NCI-H82 treated with DMSO at 0.1 percent for 48 hours (cell line): ENCODE measurements at regions not wholly inside any gene's neighbourhood (a gene's known extent, or its start where the extent isn't known, plus 50 kb on each side); places are given as distances from the start of the nearest gene placed in this dataset.

Source experiments
- DNase-seq: peaks from one replicate; lab custom pipeline; 2025; ENCODE audit not compliant: unreplicated experiment; lab: John Stamatoyannopoulos, UW

- DNase-seq = no peak
Measured at GRCh38 chr17:17416400-17417360, 60.1 kb upstream of the MED9 start.

GRCh38 chr17:17417718-17418181, 59.0 kb upstream of the MED9 start:
- no peak for DNase-seq

- no peak for DNase-seq
Measured at GRCh38 chr17:17419166-17419565, 57.6 kb upstream of the MED9 start.

- no peak for DNase-seq
Measured at GRCh38 chr17:17419631-17420030, 57.2 kb upstream of the MED9 start.

- DNase-seq = no peak
Measured at GRCh38 chr17:17420082-17420481, 56.7 kb upstream of the MED9 start.

DNA sequence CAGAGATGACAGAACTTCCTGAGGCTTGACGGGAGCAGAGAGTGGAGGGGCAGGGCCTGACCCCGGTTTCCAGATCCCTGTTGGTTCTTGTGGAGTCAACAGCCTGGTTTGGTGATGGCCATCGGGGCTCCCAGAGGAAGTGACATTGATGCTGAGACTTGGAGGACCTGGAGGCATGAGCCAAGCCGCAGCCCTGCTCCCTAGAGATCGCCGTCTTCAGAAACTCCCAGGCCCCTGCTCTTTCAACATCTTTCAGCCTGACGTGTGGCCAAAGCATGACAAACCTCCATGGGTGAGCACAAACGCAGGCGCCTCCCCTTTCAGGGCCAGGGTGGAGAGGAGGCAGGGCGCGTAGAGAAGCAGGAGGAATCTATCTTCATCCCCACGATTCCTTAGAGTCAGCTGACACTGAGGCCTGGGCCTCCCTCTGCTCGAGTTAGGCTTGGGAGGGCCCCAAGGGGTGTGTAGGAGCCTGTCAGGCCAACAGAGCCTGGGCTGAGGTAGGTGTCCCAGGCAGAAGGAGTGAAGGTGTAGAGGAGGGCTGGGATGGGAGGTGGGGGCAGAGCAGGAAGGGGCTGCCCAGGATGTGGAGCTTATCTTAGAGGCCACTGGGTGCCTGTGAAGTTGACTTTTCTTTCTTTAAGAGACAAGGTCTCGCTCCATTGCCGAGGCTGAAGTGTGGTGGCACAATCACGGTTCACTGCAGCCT, 56.1 kb upstream of the MED9 start:
- DNase-seq = no peak

- DNase-seq = no peak
Measured at GRCh38 chr17:17421346-17422216, 55.2 kb upstream of the MED9 start.

DNA sequence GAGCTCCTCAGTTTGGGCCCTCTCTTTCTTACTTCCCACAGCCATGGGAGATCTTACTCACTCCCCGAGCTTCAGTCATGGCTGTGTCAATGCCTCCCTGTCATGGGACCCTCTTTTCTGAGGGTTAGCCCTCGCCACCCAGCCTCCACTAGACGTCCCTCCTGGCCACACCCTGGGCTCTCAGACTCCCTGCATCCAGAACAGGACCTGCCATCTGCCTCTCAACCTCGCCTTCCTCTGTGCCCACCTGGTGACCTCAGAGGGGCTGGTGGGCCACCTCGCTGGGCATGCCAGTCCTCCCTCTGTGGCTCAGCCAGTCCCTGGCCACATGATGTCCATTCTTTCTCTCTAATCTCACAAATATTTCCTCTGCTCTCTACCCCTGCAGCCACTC, 54.6 kb upstream of the MED9 start:
- DNase-seq = no peak

DNA sequence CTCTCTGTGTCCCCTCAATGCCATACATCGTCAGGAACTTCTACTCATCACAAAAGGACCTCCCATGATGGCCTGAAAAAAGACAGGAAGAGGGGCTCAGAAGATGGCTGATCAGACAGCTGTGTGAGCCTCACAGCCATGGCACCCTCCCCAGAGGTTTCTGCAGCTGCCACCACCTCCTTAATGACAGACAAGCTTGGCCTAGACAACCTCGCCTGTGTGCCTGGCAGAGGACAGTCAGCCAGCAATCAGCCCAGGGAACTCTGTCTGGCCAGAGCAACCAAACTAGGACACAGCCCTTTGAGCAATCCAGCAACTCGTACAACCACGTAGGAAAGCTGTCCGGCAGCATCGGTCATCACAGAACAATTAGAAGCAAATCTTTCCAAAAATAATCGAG, 54.2 kb upstream of the MED9 start:
- DNase-seq = no peak

DNA sequence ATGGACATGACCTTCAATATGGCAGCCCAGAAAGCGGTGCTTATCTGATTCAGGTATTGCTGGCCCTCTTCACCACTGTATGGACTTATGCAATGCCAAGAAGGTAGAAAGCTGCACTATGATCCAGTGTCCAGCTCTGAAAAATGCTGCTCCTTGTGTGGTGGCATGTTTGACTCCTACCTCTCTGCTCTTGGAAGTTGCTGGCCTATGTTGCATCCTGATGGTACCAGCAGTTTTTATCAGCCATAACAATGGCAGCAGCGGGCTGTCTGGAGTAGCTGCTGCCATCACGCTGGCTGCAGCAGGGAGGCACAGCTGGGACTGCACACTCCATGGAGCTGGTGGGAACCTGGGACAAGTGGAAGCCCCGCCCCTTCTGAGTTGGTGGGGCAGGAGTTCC, 53.1 kb upstream of the MED9 start:
- no peak for DNase-seq

DNA sequence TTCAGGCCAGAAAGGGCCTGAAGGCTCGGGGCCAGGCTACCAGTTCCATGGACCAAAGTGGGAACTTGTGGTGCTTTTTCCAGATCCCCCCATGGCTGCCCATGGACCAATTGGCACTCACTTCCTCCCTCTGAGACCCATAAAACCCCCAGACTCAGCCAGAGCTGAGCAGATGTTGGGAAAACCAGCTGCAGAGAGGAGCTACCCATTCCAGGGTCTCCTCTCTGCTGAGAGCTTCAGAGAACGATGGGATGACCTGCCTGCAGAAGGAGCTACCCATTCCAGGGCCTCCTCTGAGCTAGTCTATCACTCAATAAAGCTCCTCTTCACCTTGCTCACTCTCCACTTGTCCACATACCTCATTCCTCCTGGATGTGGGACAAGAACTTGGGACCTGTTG, 52.2 kb upstream of the MED9 start:
- no peak for DNase-seq

- no peak for DNase-seq
Measured at GRCh38 chr17:17425005-17425404, 51.8 kb upstream of the MED9 start.

DNA sequence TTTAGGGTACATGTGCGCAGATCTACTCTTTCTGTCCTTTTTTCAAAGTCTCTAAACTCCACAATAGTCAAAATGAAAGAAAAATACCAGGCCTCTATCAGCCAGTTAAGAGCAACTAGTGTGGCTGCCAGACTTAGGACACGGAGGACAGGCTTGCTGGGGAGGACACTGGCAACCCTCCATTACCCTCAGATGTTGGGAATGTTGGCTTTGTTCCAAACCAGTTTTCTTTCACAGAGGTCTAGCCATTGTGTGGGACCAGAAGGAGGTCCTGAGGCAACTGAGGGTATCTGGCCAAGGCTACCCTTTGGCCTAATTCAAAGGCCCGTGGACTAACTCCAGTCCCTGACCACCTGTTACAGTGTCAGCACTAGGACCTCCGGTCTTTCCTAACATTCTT, 51.2 kb upstream of the MED9 start:
- DNase-seq = no peak

GRCh38 chr17:17426184-17426583, 50.6 kb upstream of the MED9 start:
- no peak for DNase-seq
